ENCODE measurements at regions not wholly inside any gene's neighbourhood (a gene's known extent, or its start where the extent isn't known, plus 50 kb on each side); places are given as distances from the start of the nearest gene placed in this dataset.

DNA sequence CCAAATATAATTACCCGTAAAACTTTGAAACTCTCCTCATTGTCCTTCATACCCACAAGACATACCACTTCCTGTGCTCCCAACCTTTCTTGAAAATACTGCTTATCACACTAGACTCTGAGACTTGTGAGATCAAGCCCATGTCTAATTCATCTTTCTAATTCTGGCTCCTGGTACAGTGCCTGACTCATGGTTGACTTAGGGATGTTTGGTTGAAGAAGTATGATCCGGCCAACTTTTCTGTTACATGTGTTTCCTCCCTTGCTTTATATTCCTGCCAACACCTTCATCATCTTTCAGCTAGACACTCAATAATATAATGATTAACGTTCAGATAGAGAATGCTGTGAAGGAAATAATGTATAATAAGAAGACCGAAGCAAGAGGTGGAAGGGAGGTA, 58.2 kb downstream of the MEX3B start:
- no peaks in the 10 kb centered on the region for H3K27me3 ChIP-seq (ENCODE audit: insufficient read depth)
- H3K27ac Mint-ChIP-seq: no peak overlapping the region
- H4K20me1 ChIP-seq (replicated peaks; ENCODE audit: insufficient read depth): no peaks in the 10 kb centered on the region; the same call in 1 of the 2 replicates
- no peak overlapping the region for H3K27ac ChIP-seq (ENCODE audit: low read depth)
- H3K4me3 Mint-ChIP-seq: no peak overlapping the region
- H3K79me2 ChIP-seq (replicated peaks; ENCODE audit: insufficient read depth): peaks cover 24% of the 10 kb centered on the region
- H3F3A ChIP-seq (replicated peaks; ENCODE audit: low read depth): no peaks in the 10 kb centered on the region
- no peak overlapping the region for H3K4me2 ChIP-seq
- no peaks in the 10 kb centered on the region; the same call in 1 of the 2 replicates for H3K36me3 ChIP-seq (ENCODE audit: insufficient read depth)
- H3K9me2 ChIP-seq (ENCODE audit: insufficient read depth): peaks cover 12% of the 10 kb centered on the region; the same call in 1 of the 2 replicates
- no peak overlapping the region for H3K4me3 ChIP-seq
- no peaks in the 10 kb centered on the region; the same call in 2 of the 3 replicates for H3K4me1 Mint-ChIP-seq
- TF ChIP-seq, protein P1, sequence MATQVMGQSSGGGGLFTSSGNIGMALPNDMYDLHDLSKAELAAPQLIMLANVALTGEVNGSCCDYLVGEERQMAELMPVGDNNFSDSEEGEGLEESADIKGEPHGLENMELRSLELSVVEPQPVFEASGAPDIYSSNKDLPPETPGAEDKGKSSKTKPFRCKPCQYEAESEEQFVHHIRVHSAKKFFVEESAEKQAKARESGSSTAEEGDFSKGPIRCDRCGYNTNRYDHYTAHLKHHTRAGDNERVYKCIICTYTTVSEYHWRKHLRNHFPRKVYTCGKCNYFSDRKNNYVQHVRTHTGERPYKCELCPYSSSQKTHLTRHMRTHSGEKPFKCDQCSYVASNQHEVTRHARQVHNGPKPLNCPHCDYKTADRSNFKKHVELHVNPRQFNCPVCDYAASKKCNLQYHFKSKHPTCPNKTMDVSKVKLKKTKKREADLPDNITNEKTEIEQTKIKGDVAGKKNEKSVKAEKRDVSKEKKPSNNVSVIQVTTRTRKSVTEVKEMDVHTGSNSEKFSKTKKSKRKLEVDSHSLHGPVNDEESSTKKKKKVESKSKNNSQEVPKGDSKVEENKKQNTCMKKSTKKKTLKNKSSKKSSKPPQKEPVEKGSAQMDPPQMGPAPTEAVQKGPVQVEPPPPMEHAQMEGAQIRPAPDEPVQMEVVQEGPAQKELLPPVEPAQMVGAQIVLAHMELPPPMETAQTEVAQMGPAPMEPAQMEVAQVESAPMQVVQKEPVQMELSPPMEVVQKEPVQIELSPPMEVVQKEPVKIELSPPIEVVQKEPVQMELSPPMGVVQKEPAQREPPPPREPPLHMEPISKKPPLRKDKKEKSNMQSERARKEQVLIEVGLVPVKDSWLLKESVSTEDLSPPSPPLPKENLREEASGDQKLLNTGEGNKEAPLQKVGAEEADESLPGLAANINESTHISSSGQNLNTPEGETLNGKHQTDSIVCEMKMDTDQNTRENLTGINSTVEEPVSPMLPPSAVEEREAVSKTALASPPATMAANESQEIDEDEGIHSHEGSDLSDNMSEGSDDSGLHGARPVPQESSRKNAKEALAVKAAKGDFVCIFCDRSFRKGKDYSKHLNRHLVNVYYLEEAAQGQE (IDR thresholded peaks at IDR 0.05; ENCODE audit: unreplicated experiment): no peak
- TF ChIP-seq ZNF331 (CRISPR knock-in tag; IDR thresholded peaks at IDR 0.05; ENCODE audit: low read depth) (no peak), JUNB (IDR thresholded peaks at IDR 0.05; ENCODE audit: unreplicated experiment) (no peak), CREB1 (CRISPR knock-in tag; IDR thresholded peaks at IDR 0.05; ENCODE audit: low read depth) (no peak), NANOG (IDR thresholded peaks at IDR 0.05; ENCODE audit: borderline replicate concordance) (no peak), EZH2phosphoT487 (IDR thresholded peaks at IDR 0.05; ENCODE audit: unreplicated experiment) (no peak), POLR2AphosphoS5 (IDR thresholded peaks at IDR 0.05; ENCODE audit: low read depth) (no peak)
- TF ChIP-seq, protein P2, sequence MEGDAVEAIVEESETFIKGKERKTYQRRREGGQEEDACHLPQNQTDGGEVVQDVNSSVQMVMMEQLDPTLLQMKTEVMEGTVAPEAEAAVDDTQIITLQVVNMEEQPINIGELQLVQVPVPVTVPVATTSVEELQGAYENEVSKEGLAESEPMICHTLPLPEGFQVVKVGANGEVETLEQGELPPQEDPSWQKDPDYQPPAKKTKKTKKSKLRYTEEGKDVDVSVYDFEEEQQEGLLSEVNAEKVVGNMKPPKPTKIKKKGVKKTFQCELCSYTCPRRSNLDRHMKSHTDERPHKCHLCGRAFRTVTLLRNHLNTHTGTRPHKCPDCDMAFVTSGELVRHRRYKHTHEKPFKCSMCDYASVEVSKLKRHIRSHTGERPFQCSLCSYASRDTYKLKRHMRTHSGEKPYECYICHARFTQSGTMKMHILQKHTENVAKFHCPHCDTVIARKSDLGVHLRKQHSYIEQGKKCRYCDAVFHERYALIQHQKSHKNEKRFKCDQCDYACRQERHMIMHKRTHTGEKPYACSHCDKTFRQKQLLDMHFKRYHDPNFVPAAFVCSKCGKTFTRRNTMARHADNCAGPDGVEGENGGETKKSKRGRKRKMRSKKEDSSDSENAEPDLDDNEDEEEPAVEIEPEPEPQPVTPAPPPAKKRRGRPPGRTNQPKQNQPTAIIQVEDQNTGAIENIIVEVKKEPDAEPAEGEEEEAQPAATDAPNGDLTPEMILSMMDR (conservative IDR thresholded peaks at IDR 0.05; ENCODE audit: low read depth in 2 of 2): no peak
- H3K4me1 ChIP-seq (ENCODE audit: insufficient read depth): peaks cover 11% of the 10 kb centered on the region
- H3K9me3 Mint-ChIP-seq: peaks cover 7% of the 10 kb centered on the region
- ATAC-seq (no peak), DNase-seq (ENCODE audit: low spot score) (no peak)
- H3K36me3 Mint-ChIP-seq (ENCODE audit: low read depth): peaks cover 16% of the 10 kb centered on the region
- peaks cover 2% of the 10 kb centered on the region for H3K27me3 Mint-ChIP-seq (ENCODE audit: insufficient read depth, low read depth, poor library complexity)
- H2AFZ ChIP-seq: no peak overlapping the region

DNA sequence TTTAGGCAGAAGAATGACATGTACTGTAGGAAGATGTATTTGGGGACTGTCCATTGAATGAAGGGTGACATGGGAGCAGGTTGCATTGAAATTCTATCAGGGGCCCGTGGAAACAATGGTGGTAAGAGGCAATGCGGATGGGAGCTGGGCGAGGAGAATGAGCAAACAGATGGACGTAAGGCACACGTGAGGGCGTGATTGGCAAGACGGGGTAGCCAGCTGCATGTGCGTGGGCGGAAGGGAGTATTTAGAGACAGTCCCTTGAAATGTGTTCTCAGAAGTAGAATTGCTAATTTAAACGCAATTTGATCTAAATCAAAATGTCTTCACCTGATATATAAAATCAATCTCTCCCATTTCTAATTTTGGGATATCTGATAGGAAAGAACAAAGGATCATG, 62.3 kb downstream of the MEX3B start:
- no peaks in the 10 kb centered on the region for H3K27me3 Mint-ChIP-seq (ENCODE audit: insufficient read depth, low read depth, poor library complexity)
- Histone ChIP-seq H4K20me1 (replicated peaks; ENCODE audit: insufficient read depth) (no peaks in the 10 kb centered on the region), H3K27ac (ENCODE audit: low read depth) (no peak overlapping the region), H3K79me2 (replicated peaks; ENCODE audit: insufficient read depth) (0 out of 2 replicates have a peak, but pooled peaks cover 3% of the 10 kb centered on the region), H3F3A (replicated peaks; ENCODE audit: low read depth) (no peaks in the 10 kb centered on the region), H3K36me3 (ENCODE audit: insufficient read depth) (no peaks in the 10 kb centered on the region; the same call in 1 of the 2 replicates), H3K4me3 (no peak overlapping the region), H3K4me2 (no peak overlapping the region), H3K27me3 (ENCODE audit: insufficient read depth) (no peaks in the 10 kb centered on the region), H3K9me2 (ENCODE audit: insufficient read depth) (peaks cover 12% of the 10 kb centered on the region; the same call in 1 of the 2 replicates), H2AFZ (no peak overlapping the region), H3K4me1 (ENCODE audit: insufficient read depth) (no peaks in the 10 kb centered on the region)
- no peak for ATAC-seq
- H3K36me3 Mint-ChIP-seq (ENCODE audit: low read depth): peaks cover 7% of the 10 kb centered on the region; the same call in 2 of the 3 replicates
- DNase-seq (ENCODE audit: low spot score): no peak
- H3K9me3 Mint-ChIP-seq: peaks cover under 1% of the 10 kb centered on the region; the same call in 2 of the 3 replicates
- peaks cover 5% of the 10 kb centered on the region; the same call in 1 of the 3 replicates for H3K4me1 Mint-ChIP-seq
- no peak overlapping the region for H3K27ac Mint-ChIP-seq
- no peak overlapping the region for H3K4me3 Mint-ChIP-seq
- no peak for TF ChIP-seq EZH2phosphoT487 (IDR thresholded peaks at IDR 0.05; ENCODE audit: unreplicated experiment)
- TF ChIP-seq, protein P1 (IDR thresholded peaks at IDR 0.05; ENCODE audit: unreplicated experiment): no peak

Data from GM23338 (cell line).